NAMALWA (cell line): ENCODE measurements at regions not wholly inside any gene's neighbourhood (a gene's known extent, or its start where the extent isn't known, plus 50 kb on each side); places are given as distances from the start of the nearest gene placed in this dataset.
"Not testable (repeated sequence)": the region's sequence is repeated elsewhere in the genome, so short reads cannot be mapped to it uniquely, and the experiment has no call there.

Experiments
- DNase-seq: peaks from one replicate; pipeline ENCODE4 v3.0.0-alpha.2; 2015; ENCODE audit warnings: low spot score

DNA sequence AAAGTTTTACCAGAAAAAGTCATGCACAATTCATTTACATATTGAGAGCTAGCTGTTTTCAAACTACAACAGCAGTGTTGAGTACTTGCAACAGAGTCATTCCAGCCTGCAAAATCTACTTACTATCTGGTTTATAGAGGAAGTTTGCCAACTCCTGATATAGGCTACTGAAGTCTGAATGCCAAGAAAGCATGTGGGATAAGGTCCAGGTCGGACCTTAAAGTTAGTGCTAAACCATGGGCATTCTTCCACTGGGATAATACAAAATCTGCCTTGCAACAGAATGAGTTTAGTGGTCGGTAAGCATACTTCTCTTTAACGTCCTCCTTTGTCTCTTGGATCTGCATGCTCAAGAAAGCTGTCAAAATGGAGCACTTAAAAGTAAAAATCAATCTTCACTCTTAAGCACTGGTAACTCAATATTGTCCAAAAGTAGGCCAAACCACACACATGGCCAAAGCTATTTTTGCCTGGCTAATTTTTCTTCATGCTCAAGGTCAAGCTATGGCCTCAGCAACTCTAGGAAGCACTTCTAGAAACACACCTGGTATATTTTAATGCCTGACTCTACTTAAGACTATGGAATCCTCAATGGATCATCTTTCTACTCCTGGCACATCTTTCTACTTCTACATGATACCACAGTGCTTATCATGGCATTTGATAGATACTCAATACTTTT lies 364.9 kb upstream of the KITLG start:
- DNase-seq: no peak

DNA sequence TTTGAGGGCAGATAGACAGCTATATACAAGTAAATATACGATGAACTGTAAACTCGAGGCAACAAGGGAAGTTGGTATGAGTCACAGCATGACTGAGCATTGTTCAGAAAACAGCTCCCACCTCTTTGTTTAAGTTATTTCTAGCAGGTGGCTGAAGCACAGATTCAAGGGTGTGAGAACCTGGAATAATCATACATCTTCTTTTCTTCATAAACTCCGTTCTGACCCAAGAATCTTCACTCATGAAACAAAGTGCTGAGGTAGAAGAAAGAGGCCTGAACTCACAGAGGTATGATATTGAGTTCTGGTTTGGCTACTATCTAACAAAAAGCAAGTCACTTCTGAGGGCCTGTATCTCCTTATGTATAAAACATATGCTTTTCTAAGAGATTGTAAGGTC lies 364.1 kb upstream of the KITLG start:
- no peak for DNase-seq

DNA sequence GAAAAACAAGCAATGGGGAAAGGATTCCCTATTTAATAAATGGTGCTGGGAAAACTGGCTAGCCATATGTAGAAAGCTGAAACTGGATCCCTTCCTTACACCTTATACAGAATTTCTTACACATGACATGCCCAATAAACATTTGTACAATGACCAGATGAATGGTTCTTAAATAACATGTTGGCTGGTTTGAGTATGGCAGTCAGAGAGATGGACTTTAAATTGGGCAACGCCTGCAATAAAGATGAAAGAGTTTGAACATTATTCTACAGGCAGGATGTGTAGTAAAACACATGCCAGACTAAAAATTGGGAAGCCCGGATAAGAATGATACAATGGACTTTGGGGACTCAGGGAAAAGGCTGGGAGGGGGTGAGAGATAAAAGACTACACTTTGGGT lies 360.6 kb upstream of the KITLG start:
- DNase-seq: no peak

DNA sequence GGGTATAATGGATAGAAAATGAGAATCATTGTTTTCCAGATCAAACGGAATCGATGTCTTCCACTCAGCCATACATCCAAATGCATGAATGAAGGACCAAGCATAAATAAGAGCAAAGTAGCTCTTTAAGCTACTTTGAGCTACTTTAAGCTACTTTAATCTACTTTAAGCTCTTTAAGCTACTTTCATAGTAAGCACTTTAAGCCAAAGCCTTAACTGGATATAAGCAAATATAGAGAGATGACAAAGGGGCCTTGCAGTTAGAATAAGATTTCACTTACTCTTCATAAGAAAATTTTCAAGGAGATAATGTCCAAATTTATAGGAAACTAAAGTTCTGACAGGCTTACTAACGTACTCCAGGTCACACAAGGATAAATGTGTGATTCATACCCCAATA lies 355.6 kb upstream of the KITLG start:
- DNase-seq: no peak

DNA sequence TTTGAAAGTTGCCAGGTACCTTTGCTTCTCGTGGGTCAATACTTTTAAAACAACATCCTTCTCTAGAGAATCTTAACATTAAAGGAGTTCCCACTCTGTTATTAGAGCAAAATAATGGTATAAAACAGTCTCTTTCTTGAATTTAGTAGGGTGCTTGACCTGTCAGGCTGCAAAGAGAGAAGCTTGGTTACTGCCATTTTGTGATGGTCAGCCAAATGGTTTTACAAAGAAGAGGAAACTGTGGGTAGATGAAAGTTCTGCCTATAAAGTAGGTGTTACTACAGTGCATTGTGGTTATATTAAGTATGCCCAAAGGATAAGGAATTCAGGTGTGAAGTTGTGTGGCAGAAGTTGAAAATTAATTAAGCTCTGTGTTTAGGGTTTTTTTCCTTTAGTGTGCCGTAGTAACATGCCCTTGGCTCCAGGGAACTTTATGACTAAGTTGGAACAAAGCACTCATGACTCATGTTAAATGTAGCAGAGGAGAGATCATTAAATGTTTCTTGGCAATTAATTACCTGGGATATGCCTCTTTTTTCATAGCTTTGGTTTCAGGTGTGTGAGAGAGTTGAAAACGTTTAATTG lies 354.0 kb upstream of the KITLG start:
- DNase-seq: no peak

DNA sequence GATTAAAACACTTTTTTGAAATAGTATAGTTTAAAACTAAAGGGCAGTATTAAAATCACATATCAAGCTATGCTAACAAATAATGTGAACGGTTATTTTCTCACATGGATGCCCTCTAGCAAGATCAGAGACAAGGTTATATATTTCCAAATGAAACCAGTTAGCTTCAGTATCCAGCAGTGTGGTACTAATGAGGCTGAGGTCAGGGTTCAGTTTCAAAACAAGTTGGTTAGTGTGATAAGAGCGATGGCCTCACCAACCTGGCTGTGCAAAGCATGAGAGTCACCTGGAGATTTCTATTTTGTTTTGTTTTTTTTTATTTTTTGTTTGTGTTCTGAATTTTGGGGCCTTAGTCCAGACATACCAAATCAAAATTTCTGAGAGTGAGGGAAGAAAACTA lies 352.2 kb upstream of the KITLG start:
- no peak for DNase-seq

DNA sequence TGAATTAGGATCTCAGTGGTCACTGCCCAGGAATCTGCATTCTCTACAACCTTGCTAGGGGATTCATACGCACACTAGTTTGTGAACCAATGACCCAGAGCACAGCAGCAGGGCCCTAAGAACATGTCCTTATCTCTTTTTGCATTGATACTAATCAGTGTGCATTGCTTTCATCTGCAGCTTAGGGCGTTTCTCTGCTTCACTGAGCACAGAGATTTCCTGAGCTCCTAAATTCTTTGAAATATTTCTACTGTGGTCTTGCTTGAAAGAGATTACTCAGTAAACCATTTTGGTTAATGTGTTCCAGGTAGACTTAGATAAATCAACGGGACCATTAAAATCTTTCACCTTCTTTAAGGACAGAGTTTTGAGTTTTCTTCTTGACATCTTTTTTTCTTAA lies 351.3 kb upstream of the KITLG start:
- DNase-seq: no peak

DNA sequence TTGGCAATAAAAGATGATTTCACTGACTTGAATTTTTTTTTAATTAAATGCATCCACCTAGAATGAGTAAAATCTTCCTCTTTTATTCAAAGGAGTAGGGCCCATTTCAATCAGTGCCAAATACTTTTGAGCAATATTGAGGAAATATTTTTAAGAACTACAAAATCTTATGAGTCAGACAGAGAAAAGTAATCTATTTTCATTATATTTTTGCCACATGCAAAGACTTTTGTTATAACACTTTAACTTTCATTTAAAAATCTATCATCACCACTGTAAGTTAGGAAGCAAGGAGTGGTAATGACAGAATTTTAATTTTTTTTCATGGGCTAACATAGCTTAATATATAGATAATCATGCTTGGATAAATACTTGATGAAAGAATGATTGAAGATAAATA lies 345.2 kb upstream of the KITLG start:
- no peak for DNase-seq

DNA sequence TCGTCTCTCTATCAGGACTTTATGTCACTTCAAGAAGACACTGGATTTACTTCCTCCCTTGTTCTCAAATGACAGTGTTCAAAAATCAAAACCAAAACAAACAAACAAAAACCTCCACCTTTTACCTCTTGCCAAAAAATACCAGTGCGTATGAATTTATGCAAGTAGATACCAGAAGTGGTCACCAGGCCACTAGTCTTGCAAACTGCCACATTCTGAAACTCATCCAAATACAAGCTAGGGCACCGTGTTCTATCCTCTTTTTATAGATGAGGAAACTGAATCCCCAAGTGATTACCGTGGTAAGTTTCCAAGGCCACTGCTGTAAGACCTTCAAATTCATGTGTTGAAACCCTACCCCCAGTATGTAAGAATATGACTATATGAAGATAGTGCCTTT lies 343.9 kb upstream of the KITLG start:
- no peak for DNase-seq

DNA sequence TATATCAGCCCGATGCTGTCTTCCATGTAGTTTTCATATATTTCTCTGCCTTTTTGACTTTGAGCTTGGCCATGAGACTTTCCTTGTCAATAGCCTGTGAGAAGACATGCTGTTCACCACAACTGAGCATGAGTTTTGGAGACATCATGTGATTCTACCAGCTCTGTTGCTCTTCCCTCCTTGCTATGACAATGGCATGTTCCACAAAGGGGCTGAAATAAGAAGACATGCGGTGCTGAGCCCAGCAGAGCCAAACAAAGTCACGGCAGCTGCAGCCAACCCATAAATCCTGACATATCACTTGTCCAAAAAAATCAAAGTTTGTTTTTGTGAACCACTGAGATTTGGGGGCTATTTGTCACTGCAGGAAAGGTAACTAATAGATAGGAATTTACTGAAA lies 343.4 kb upstream of the KITLG start:
- no peak for DNase-seq

DNA sequence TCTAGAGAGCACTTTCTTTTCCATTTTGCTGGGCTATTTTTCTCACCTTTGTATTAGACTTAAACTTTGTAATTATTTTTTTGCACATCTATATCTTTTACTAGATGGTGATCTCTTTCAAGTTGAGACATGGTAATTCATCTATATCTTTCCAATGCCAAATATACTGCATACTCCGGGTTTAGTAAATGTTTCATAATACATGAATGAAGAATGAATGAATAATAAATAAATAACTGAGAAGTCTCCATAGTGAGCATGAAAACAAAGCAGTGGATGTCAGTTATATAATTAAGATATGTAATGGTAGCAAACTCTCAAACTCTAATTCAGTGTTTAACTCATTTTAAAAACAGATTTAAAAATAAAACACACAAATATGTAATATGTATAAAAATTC lies 342.5 kb upstream of the KITLG start:
- no peak for DNase-seq

DNA sequence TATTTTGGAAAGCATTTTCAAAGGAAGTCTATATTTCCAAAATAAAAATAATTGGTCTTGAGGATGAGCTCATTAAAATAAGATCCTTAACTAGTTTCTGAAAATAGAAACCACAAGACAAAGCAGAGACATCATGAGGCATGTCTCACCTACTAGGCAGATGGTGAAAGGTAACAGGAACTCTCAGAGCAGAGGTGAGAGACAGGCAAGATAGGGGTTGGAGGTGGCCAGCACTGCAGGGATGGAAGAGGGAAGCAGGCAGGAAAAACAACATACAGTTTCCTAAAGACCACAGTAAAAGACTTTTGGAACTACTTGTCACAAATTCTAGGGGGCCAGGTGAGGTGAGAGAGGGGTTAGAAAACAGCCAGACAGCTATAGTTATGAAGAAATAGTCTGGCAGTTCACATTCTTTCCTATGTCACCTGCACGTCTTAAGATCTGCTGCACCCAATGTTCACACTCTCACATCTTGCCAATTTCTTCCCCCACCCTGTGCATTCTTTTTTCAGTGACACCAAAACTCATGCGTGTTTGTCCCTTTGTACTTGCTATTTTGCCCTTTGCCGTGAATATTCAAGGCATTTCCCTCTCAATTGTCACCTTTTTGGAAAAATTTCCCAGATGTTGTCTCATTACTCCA lies 341.7 kb upstream of the KITLG start:
- no peak for DNase-seq

DNA sequence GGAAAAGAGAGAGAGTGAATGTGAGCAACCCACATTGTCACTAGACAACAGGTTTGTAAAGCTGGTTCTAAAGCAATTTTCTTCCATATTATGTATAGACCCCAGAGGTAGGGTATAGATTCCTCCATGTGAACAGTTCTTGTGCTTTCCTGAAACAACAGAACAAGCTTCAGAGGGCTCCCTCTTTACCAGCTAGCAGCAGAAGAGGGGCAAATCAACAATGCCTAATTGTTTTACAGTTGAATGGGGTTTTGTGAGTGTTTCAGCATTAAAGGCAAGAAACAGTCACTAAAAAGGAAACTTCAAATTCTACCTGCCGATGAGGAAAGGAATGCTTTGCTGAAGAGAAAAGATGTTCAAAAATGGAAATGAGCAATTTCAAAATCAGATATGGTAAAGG lies 341.2 kb upstream of the KITLG start:
- DNase-seq: no peak

DNA sequence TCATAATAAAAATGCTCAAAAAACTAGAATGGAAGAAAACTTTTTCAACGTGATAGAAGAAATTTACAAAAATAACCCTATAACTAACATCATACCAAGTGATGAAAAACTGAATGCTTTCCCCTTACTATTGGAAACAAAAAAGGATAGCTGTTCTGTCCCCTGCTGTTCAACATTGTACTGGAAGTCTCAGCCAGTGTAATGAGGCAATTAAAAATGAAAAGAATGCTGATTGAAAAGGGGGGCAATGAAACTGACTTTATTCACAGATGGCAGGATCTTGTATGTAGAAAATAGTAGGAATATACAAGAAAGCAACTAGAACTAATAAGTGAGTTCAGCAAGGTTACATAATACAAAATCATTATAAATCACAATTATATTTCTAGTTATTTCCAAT lies 337.9 kb upstream of the KITLG start:
- DNase-seq: no peak

DNA sequence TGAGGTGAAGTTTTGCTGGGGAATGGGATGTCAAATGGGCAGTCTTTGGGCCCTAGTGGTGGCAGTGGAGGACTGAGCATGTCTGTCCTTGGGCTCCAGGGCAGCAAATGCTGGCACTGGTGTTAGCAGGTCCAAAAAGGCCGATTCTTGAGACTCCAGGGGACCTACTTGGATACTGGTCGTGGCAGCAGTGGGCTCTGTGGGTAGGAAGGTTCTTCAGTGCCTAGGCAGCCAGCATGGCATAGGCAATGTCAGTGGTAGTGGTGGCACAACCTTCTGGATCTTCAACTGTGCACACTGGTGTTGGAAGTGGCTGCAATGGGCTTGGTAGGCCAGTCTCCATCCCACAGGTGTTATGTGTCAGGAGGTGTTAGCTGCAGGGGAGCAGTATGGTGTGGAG lies 334.7 kb upstream of the KITLG start:
- no peak for DNase-seq

DNA sequence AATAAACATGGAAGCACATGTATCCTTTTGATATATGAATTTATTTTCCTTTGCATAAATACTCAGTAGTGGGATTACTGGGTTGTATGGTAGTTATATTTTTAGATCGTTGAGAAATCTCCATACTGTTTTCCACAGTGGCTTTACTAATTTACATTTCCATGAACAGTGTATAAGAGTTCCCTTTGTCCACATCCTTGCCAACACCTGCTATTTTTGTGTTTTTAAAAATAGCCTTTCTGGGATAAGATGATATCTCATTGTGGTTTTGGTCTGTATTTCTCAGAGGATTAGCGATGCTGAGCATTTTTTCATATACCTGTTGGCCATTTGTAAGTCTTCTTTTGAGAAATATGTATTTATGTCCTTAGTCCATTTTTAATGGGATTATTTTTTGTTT lies 329.2 kb upstream of the KITLG start:
- DNase-seq: no peak

DNA sequence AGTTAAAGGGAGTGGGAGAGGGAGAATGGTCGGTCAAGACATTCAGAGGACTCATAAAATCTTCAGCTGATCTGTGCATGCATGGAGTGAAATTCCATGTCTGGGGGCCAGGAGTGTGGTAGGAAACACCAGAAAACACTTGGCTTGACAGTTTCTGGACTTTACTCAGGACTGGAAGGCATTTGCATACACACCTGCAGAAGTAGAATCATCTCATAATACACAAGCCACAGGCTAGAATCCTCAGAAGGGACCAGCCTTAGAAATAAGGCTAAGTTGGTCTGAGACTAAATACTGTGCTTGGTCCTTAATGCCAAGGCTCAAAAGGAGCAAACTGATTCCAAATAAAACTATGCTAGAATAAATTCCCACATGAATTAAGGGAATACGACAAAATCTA lies 328.1 kb upstream of the KITLG start:
- no peak for DNase-seq

DNA sequence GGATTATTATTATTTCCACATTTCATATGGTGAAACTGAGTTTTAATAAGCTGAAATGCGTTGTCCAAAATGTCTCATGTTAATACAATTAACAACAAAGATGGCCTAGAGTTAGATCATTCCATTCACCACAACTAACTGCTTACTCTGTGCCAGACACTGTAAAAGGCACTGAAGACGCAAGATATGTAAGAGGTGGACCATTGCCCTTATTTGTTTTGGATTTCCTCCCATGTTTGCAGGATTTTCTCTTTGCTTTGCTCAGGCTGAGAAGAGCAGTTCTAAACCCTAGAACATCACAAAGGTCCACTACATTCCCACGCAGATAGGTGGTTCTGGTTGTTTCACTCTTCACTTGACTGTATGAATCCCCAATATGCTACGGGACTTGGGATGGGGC lies 324.4 kb upstream of the KITLG start:
- DNase-seq: no peak

DNA sequence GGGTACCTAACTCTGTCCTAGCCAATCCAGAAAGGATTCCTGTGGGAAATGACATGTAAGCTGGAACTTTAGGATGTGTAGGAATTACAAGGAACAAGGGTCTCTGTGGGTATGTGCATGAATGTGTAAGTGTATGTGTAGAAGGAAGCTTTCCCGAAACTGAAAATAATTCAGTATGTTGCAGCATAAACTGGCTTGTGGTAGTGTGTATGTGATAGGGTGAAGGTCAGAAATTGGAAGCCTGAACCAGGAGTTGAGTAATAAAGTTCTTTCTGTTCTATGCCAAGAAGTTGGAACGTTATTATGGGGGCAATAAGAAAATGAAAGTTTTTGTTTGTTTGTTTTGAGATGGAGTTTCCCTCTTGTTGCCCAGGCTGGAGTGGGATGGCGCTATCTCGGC lies 323.1 kb upstream of the KITLG start:
- no peak for DNase-seq

DNA sequence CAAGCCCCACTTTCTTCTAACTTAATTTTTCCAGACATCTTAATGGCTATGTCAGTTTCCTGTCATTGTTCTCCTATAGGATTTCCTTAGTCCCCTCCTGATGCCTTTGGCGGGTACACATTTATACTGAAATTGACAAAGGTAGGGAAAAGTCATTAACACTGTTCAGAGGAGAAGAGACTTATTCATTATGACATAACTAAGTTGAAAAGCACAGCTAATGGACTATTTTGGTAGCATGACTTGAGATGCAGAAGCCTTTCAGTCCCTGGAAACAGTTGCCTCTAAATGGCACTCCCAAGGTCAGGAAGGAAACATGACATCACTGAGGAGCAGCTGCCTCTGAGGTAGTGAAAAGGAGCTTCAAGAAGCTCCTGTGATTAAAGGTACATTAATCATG lies 317.5 kb upstream of the KITLG start:
- no peak for DNase-seq

DNA sequence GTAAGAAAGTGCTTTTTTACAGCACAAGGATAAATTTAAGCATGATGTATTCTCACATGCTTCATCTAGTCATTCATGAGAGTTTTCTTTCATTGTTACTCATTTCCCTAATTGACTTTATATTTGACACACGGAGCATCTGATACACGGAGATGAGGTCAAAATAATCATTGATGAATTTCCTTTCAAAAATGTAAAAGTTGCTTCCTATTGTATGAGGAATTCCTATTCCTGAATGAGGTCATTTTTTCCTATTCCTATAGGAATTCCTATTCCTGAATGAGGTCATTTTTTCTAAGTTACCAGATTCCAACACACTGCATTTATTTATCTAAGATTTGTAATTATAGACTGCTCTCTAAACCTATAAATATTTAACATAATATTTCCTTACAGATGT lies 316.7 kb upstream of the KITLG start:
- no peak for DNase-seq

DNA sequence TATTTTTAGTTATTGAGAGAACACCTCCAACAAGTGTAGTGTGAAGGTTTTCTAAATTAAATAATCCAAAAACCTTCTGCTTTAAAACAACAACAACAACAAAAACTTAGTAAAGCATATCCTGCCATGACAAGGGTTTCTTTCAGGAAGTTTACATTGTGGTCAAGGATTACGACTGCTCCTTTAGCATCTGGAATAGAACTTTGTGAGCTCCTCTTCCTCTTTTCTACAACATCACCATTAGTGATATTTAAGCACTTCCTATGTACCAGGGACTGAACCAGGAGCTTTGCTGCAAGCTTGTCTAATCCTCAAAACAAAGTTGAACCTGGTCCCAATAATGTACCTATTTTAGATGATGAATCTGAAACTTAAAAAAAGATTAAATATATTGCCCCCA lies 315.4 kb upstream of the KITLG start:
- DNase-seq: no peak

DNA sequence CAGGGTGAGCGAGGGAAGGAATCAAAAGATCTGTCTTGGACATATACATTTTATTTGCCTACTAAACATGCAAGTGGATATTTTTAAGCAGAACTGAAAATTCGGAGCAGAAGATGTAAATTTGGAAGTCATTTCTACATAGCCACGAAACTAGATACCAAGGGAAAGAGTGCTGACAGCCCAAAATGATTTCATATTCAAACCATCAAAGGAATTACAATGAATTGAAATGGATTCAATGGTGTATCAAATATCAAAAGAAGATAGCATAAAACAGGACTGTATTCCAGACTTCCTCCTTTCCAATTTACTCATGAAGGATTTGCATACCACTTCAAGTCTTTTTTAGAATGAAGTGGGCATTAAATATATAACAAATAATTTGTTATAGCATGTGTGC lies 313.5 kb upstream of the KITLG start:
- DNase-seq: no peak

DNA sequence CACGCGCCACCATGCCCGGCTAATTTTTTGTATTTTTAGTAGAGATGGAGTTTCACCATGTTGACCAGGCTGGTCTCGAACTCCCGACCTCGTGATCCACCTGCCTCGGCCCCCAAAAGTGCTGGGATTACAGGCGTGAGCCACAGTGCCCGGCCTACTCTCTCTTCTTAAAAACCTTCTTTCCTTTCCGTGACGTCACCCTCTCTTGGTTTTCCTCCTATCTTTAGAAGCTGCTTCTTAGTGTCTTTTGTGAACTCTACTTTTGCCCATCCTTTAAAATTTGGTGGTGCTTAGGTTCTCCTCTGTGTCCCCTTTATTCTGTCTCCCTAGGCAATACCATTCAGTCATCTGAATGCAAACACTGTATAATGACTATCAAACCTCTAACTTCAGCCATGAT lies 311.2 kb upstream of the KITLG start:
- not testable (repeated sequence) for DNase-seq
